ENCODE measurements at regions not wholly inside any gene's neighbourhood (a gene's known extent, or its start where the extent isn't known, plus 50 kb on each side); places are given as distances from the start of the nearest gene placed in this dataset.

DNA sequence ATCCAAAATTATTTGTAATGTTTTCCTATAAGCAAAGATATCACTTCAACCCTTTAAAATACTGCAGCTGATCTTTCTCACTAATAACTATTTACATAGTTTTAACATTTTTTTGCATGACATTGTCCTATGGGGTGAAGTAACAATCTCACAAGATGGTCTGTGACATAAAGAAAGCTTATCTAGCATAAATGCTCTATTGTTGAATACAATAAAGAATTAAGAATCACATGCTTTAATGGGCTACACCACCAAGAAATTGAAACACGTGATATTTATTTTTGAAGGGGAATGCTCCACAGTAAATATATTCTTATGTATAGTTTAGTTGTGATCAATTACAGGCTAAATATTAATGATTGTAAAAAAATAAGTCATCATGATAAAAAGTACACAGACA is 441.1 kb downstream of the PTH2R start:
- H3K27me3 ChIP-seq (ENCODE audit: low read depth): no peaks in the 10 kb centered on the region
- no peak overlapping the region for H3K27ac ChIP-seq
- H3K4me3 ChIP-seq: no peak overlapping the region
- ATAC-seq: no peak
- TF ChIP-seq, protein P1, sequence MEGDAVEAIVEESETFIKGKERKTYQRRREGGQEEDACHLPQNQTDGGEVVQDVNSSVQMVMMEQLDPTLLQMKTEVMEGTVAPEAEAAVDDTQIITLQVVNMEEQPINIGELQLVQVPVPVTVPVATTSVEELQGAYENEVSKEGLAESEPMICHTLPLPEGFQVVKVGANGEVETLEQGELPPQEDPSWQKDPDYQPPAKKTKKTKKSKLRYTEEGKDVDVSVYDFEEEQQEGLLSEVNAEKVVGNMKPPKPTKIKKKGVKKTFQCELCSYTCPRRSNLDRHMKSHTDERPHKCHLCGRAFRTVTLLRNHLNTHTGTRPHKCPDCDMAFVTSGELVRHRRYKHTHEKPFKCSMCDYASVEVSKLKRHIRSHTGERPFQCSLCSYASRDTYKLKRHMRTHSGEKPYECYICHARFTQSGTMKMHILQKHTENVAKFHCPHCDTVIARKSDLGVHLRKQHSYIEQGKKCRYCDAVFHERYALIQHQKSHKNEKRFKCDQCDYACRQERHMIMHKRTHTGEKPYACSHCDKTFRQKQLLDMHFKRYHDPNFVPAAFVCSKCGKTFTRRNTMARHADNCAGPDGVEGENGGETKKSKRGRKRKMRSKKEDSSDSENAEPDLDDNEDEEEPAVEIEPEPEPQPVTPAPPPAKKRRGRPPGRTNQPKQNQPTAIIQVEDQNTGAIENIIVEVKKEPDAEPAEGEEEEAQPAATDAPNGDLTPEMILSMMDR (IDR thresholded peaks at IDR 0.05): no peak
- no peaks in the 10 kb centered on the region for H3K4me1 ChIP-seq
- peaks cover 3% of the 10 kb centered on the region for H3K9me3 ChIP-seq
- no peak for DNase-seq
- no peaks in the 10 kb centered on the region for H3K36me3 ChIP-seq
- intact Hi-C loops (cut with DNase I): no loop called here

GRCh38 chr2:208854717-208855116 is 448.1 kb downstream of the PTH2R start:
- intact Hi-C loops (cut with DNase I): no loop called here
- Histone ChIP-seq H3K4me1 (no peaks in the 10 kb centered on the region), H3K36me3 (no peaks in the 10 kb centered on the region), H3K4me3 (no peak overlapping the region), H3K9me3 (peaks cover 11% of the 10 kb centered on the region), H3K27me3 (ENCODE audit: low read depth) (no peaks in the 10 kb centered on the region), H3K27ac (no peak overlapping the region)
- no peak for DNase-seq
- ATAC-seq: no peak
- TF ChIP-seq, protein P1 (IDR thresholded peaks at IDR 0.05): no peak

GRCh38 chr2:208867374-208867773 is 460.8 kb downstream of the PTH2R start:
- DNase-seq (no peak), ATAC-seq (no peak)
- Histone ChIP-seq H3K36me3 (no peaks in the 10 kb centered on the region), H3K9me3 (no peaks in the 10 kb centered on the region), H3K27ac (no peak overlapping the region), H3K4me1 (no peaks in the 10 kb centered on the region), H3K4me3 (no peak overlapping the region), H3K27me3 (ENCODE audit: low read depth) (no peaks in the 10 kb centered on the region)
- TF ChIP-seq, protein P1 (IDR thresholded peaks at IDR 0.05): no peak
- intact Hi-C loops (cut with DNase I): no loop called here

DNA sequence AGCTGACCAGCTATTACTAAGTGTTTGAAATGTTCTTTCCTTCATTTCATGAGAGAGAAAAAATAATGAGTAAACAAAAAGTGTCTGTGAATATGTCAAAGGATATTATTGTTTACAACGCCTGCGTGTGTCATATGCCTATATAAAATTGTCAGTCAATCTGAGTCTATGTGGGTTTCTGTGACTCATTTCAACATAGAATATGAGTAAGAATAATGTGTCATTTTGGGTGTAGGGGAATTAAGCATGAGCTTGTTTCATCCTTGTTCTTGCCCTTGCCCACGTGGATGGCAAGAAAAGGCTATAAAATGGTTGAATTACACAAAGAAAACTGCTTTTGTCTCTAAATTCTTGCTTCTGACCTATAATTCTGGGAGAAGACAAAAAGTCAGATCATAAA is 466.0 kb downstream of the PTH2R start:
- H3K27ac ChIP-seq: no peak overlapping the region
- no peaks in the 10 kb centered on the region for H3K4me1 ChIP-seq
- H3K9me3 ChIP-seq: no peaks in the 10 kb centered on the region
- DNase-seq (no peak), ATAC-seq (no peak)
- H3K4me3 ChIP-seq: no peak overlapping the region
- no peaks in the 10 kb centered on the region for H3K27me3 ChIP-seq (ENCODE audit: low read depth)
- H3K36me3 ChIP-seq: no peaks in the 10 kb centered on the region
- TF ChIP-seq, protein P1 (IDR thresholded peaks at IDR 0.05): no peak
- intact Hi-C loops (cut with DNase I): no loop called here

GRCh38 chr2:208879666-208880065 is 473.1 kb downstream of the PTH2R start:
- Histone ChIP-seq H3K27ac (no peak overlapping the region), H3K4me1 (no peaks in the 10 kb centered on the region), H3K9me3 (peaks cover 3% of the 10 kb centered on the region), H3K27me3 (ENCODE audit: low read depth) (no peaks in the 10 kb centered on the region), H3K4me3 (no peak overlapping the region), H3K36me3 (no peaks in the 10 kb centered on the region)
- TF ChIP-seq, protein P1 (IDR thresholded peaks at IDR 0.05): no peak
- ATAC-seq (no peak), DNase-seq (no peak)
- intact Hi-C loops (cut with DNase I): no loop called here

GRCh38 chr2:208880171-208880570 is 473.6 kb downstream of the PTH2R start:
- DNase-seq (no peak), ATAC-seq (no peak)
- H3K36me3 ChIP-seq: no peaks in the 10 kb centered on the region
- H3K9me3 ChIP-seq: peaks cover 3% of the 10 kb centered on the region
- intact Hi-C loops (cut with DNase I): no loop called here
- TF ChIP-seq, protein P1 (IDR thresholded peaks at IDR 0.05): no peak
- no peaks in the 10 kb centered on the region for H3K4me1 ChIP-seq
- no peak overlapping the region for H3K27ac ChIP-seq
- no peak overlapping the region for H3K4me3 ChIP-seq
- no peaks in the 10 kb centered on the region for H3K27me3 ChIP-seq (ENCODE audit: low read depth)
